Lower leg skin (tissue), 4 donors: ENCODE measurements at regions not wholly inside any gene's neighbourhood (a gene's known extent, or its start where the extent isn't known, plus 50 kb on each side); places are given as distances from the start of the nearest gene placed in this dataset.

ENCODE experiments used
- DNase-seq, 2 donors: peaks; one replicate each; pipeline ENCODE4 v3.0.0-alpha.2; 2019; ENCODE audit warnings: low spot score in 2 of 2
- H3K4me3 ChIP-seq: fragments of 200-600 bp; sonication (generic); 2 replicates; pipeline ENCODE4 v1.5.1; 2017; ENCODE audit warnings: mild to moderate bottlenecking, low read depth; ENCODE audit not compliant: poor library complexity, severe bottlenecking
- POLR2A ChIP-seq, 2 donors: fragments of 450-650 bp; IDR thresholded peaks; one replicate each; pipeline ENCODE4 v1.6.1; 2016 to 2017; ENCODE audit warnings: antibody characterized with exemption in 2 of 2, mild to moderate bottlenecking in 1 of 2, moderate library complexity in 1 of 2
- WGBS, 2 donors: methylation state at CpG; one replicate each; pipeline ENCODE4 v1.1.5; 2018; 5-methylcytosine and 5-hydroxymethylcytosine counted together
- intact Hi-C: fragments of 100-400 bp; cut with DNase I; formaldehyde crosslinking; loops from one replicate; pipeline ENCODE4 v1.15.0; 2023; ENCODE audit warnings: low total_unique reads
- TF ChIP-seq, protein P1 (sequence below), 3 donors: fragments of 450-650 bp; IDR thresholded peaks; one replicate each; pipeline ENCODE4 v1.5.1; 2016; ENCODE audit warnings: antibody characterized with exemption in 3 of 3, mild to moderate bottlenecking in 3 of 3, moderate library complexity in 2 of 3

GRCh38 chr13:48859272-48860105, 116.2 kb upstream of the FNDC3A start:
- H3K4me3 ChIP-seq = no peak overlapping the region
- intact Hi-C loops = no loop called here
- no peak for TF ChIP-seq POLR2A (IDR thresholded peaks at IDR 0.05)
- TF ChIP-seq, protein P1, sequence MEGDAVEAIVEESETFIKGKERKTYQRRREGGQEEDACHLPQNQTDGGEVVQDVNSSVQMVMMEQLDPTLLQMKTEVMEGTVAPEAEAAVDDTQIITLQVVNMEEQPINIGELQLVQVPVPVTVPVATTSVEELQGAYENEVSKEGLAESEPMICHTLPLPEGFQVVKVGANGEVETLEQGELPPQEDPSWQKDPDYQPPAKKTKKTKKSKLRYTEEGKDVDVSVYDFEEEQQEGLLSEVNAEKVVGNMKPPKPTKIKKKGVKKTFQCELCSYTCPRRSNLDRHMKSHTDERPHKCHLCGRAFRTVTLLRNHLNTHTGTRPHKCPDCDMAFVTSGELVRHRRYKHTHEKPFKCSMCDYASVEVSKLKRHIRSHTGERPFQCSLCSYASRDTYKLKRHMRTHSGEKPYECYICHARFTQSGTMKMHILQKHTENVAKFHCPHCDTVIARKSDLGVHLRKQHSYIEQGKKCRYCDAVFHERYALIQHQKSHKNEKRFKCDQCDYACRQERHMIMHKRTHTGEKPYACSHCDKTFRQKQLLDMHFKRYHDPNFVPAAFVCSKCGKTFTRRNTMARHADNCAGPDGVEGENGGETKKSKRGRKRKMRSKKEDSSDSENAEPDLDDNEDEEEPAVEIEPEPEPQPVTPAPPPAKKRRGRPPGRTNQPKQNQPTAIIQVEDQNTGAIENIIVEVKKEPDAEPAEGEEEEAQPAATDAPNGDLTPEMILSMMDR (IDR thresholded peaks at IDR 0.05) = no peak
- DNase-seq = no peak
- 76 to 80% methylated on average over 3 of the region's 3 CpGs for WGBS, 2 donors

- WGBS, 2 donors = 78 to 90% methylated on average over 1 of the region's 1 CpG
- DNase-seq = no peak
- H3K4me3 ChIP-seq = no peak overlapping the region
- intact Hi-C loops = no loop called here
- TF ChIP-seq POLR2A (IDR thresholded peaks at IDR 0.05) = no peak
- TF ChIP-seq, protein P1 (IDR thresholded peaks at IDR 0.05) = no peak
Observed at GRCh38 chr13:48860364-48860763, 115.3 kb upstream of the FNDC3A start.

- peak in 1 of 2 donors; percentile 15 for DNase-seq
- intact Hi-C loops = no loop called here
- no peak for TF ChIP-seq POLR2A (IDR thresholded peaks at IDR 0.05)
- TF ChIP-seq, protein P1 (IDR thresholded peaks at IDR 0.05) = no peak
Observed at GRCh38 chr13:48862572-48862971, 113.1 kb upstream of the FNDC3A start.

GRCh38 chr13:48864100-48864499, 111.6 kb upstream of the FNDC3A start:
- TF ChIP-seq, protein P1 (IDR thresholded peaks at IDR 0.05) = no peak
- no peak for TF ChIP-seq POLR2A (IDR thresholded peaks at IDR 0.05)
- intact Hi-C loops = no loop called here
- no peak overlapping the region for H3K4me3 ChIP-seq
- DNase-seq = no peak

More at GRCh38 chr13:48862572-48862971, 113.1 kb upstream of the FNDC3A start:
- H3K4me3 ChIP-seq = no peak overlapping the region
- 59 to 70% methylated on average over 3 of the region's 3 CpGs for WGBS, 2 donors

DNA sequence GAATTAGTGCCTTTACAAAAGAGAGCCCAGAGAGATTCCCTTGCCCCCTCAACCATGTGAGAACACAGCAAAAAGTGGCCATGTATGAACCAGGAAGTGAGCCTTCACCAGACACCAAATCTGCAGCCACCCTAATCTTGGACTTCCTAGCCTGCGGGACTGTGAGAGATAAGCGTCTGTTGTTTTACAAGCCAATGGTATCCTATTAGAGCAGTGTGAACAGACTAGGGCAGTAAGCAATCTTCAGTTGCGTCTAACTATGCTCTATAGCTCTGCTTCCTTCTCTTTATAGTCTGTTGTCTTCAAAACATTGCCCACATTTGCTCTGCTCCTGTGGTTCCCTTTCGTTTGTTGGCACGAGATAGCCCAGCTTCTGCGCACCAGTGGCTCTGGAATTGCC, 109.5 kb upstream of the FNDC3A start:
- H3K4me3 ChIP-seq = no peak overlapping the region
- no peak for DNase-seq
- 49 to 59% methylated on average over 6 of the region's 6 CpGs for WGBS, 2 donors
- intact Hi-C loops = no loop called here
- TF ChIP-seq, protein P1 (IDR thresholded peaks at IDR 0.05) = no peak
- no peak for TF ChIP-seq POLR2A (IDR thresholded peaks at IDR 0.05)

GRCh38 chr13:48873081-48873480, 102.6 kb upstream of the FNDC3A start:
- intact Hi-C loops = no loop called here
- DNase-seq = no peak
- no peak overlapping the region for H3K4me3 ChIP-seq
- 76 to 85% methylated on average over 1 of the region's 1 CpG for WGBS, 2 donors
- TF ChIP-seq, protein P1 (IDR thresholded peaks at IDR 0.05) = no peak
- no peak for TF ChIP-seq POLR2A (IDR thresholded peaks at IDR 0.05)
